ENCODE measurements at regions not wholly inside any gene's neighbourhood (a gene's known extent, or its start where the extent isn't known, plus 50 kb on each side); places are given as distances from the start of the nearest gene placed in this dataset.

DNA sequence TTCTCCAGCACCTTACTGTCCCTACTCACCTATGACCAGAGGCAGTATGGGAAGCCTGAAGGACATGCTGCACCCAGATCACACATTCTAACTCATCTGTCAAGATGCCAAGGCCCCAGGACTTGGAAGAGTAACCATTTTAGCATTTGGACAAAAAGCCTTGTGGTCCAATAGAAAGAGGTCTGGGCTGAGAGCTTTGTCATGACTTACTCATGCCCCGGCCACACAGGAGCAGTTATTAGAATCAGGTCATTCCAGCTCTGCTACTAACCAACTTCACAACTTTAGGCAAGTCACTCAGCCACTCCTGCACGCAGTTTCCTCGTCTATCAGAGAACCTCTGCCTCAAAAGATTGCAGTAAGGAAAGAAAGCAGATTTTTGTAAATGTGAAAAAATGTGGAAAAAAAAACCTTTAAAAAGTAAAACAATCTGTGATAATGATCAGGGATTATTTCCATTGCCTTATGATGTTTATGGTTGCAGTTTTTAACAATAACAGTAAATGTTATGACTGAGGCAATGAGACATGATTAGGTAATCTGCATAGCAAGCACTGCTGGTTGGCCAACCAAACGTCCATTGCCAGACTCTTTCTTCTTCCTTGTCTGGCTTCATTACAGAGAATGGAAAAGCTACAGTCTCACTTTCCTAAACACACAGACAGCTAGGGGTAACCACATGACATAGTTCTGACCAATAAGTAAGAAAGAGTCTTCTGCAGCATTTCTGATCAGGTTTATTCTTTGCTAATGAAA is 255.4 kb upstream of the CHAC2 start (continued):
- TF ChIP-seq, protein P1, sequence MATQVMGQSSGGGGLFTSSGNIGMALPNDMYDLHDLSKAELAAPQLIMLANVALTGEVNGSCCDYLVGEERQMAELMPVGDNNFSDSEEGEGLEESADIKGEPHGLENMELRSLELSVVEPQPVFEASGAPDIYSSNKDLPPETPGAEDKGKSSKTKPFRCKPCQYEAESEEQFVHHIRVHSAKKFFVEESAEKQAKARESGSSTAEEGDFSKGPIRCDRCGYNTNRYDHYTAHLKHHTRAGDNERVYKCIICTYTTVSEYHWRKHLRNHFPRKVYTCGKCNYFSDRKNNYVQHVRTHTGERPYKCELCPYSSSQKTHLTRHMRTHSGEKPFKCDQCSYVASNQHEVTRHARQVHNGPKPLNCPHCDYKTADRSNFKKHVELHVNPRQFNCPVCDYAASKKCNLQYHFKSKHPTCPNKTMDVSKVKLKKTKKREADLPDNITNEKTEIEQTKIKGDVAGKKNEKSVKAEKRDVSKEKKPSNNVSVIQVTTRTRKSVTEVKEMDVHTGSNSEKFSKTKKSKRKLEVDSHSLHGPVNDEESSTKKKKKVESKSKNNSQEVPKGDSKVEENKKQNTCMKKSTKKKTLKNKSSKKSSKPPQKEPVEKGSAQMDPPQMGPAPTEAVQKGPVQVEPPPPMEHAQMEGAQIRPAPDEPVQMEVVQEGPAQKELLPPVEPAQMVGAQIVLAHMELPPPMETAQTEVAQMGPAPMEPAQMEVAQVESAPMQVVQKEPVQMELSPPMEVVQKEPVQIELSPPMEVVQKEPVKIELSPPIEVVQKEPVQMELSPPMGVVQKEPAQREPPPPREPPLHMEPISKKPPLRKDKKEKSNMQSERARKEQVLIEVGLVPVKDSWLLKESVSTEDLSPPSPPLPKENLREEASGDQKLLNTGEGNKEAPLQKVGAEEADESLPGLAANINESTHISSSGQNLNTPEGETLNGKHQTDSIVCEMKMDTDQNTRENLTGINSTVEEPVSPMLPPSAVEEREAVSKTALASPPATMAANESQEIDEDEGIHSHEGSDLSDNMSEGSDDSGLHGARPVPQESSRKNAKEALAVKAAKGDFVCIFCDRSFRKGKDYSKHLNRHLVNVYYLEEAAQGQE (IDR thresholded peaks at IDR 0.05; ENCODE audit: unreplicated experiment), result no peak

DNA sequence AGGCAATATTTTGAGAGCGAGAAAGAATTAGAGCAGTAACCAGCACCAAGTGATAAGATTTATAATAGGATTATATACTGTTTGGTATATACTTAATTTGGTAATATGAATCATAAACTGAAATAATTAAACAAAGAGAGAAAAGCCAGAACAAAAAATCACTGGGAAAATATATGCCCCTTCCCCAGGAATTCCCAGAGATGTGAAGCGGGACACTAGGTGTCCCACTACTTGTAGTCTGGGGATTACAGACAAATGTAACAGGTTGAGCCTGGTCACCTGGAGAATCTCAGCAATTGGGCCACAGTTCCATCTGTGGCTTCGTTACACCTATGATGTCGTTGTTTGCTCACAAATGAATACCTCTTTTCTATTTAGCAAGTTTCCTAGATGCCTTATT is 256.1 kb upstream of the CHAC2 start:
- peaks cover 6% of the 10 kb centered on the region; the same call in 2 of the 3 replicates for H3K9me3 Mint-ChIP-seq
- no peak overlapping the region for H3K4me2 ChIP-seq
- H3K9me2 ChIP-seq (ENCODE audit: insufficient read depth), result no peaks in the 10 kb centered on the region
- H3K27ac Mint-ChIP-seq, result no peak overlapping the region
- no peaks in the 10 kb centered on the region for H3K79me2 ChIP-seq (replicated peaks; ENCODE audit: insufficient read depth)
- no peak overlapping the region for H2AFZ ChIP-seq
- H4K20me1 ChIP-seq (replicated peaks; ENCODE audit: insufficient read depth), result no peaks in the 10 kb centered on the region
- peaks cover 4% of the 10 kb centered on the region; the same call in 2 of the 3 replicates for H3K36me3 Mint-ChIP-seq (ENCODE audit: low read depth)
- no peaks in the 10 kb centered on the region for H3F3A ChIP-seq (replicated peaks; ENCODE audit: low read depth)
- no peak for ATAC-seq
- no peak for DNase-seq (ENCODE audit: low spot score)
- H3K36me3 ChIP-seq (ENCODE audit: insufficient read depth), result no peaks in the 10 kb centered on the region
- peaks cover 10% of the 10 kb centered on the region for H3K27me3 Mint-ChIP-seq (ENCODE audit: insufficient read depth, low read depth, poor library complexity)
- H3K4me3 Mint-ChIP-seq, result no peak overlapping the region
- no peak overlapping the region for H3K27ac ChIP-seq (ENCODE audit: low read depth)
- TF ChIP-seq, protein P2, sequence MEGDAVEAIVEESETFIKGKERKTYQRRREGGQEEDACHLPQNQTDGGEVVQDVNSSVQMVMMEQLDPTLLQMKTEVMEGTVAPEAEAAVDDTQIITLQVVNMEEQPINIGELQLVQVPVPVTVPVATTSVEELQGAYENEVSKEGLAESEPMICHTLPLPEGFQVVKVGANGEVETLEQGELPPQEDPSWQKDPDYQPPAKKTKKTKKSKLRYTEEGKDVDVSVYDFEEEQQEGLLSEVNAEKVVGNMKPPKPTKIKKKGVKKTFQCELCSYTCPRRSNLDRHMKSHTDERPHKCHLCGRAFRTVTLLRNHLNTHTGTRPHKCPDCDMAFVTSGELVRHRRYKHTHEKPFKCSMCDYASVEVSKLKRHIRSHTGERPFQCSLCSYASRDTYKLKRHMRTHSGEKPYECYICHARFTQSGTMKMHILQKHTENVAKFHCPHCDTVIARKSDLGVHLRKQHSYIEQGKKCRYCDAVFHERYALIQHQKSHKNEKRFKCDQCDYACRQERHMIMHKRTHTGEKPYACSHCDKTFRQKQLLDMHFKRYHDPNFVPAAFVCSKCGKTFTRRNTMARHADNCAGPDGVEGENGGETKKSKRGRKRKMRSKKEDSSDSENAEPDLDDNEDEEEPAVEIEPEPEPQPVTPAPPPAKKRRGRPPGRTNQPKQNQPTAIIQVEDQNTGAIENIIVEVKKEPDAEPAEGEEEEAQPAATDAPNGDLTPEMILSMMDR (conservative IDR thresholded peaks at IDR 0.05; ENCODE audit: low read depth in 2 of 2), result peak in 1 of 2 experiments; percentile 31; a peak in 2 of 4 replicates
- no peak for TF ChIP-seq EZH2phosphoT487 (IDR thresholded peaks at IDR 0.05; ENCODE audit: unreplicated experiment)
- H3K4me3 ChIP-seq, result no peak overlapping the region
- H3K4me1 ChIP-seq (ENCODE audit: insufficient read depth), result peaks cover 11% of the 10 kb centered on the region
- peaks cover 15% of the 10 kb centered on the region; the same call in 2 of the 3 replicates for H3K4me1 Mint-ChIP-seq
- no peaks in the 10 kb centered on the region for H3K27me3 ChIP-seq (ENCODE audit: insufficient read depth)

DNA sequence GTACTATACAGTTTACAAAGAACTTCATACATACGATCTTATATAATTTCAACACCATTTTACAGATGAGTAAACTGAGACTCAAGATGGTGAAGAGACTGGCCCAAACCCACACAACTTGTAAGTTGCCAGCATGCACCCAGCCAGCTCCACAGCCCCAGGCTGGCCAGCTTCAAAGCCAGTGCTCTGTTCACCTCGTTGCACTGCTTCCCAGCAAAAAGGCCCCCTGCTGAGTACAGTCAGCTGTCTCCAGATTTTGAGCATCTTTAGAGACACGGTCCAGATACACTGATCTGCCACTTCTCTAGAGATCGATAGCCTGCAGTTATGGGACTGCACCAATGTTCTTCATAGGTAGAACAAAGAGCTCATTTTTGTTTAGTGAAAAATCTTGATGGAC is 257.2 kb upstream of the CHAC2 start:
- Mint-ChIP-seq H3K27ac (no peak overlapping the region), H3K27me3 (ENCODE audit: insufficient read depth, low read depth, poor library complexity) (peaks cover 10% of the 10 kb centered on the region)
- H2AFZ ChIP-seq, result no peak overlapping the region
- TF ChIP-seq EZH2phosphoT487 (IDR thresholded peaks at IDR 0.05; ENCODE audit: unreplicated experiment), result no peak
- TF ChIP-seq, protein P3, sequence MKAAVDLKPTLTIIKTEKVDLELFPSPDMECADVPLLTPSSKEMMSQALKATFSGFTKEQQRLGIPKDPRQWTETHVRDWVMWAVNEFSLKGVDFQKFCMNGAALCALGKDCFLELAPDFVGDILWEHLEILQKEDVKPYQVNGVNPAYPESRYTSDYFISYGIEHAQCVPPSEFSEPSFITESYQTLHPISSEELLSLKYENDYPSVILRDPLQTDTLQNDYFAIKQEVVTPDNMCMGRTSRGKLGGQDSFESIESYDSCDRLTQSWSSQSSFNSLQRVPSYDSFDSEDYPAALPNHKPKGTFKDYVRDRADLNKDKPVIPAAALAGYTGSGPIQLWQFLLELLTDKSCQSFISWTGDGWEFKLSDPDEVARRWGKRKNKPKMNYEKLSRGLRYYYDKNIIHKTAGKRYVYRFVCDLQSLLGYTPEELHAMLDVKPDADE (IDR thresholded peaks at IDR 0.05), result no peak
- TF ChIP-seq EZH2 (IDR thresholded peaks at IDR 0.05; ENCODE audit: low read depth, unreplicated experiment), result no peak
- no peak for TF ChIP-seq ZNF114 (CRISPR knock-in tag; IDR thresholded peaks at IDR 0.05)
- no peak for TF ChIP-seq CREB1 (CRISPR knock-in tag; IDR thresholded peaks at IDR 0.05; ENCODE audit: low read depth)
- no peak for TF ChIP-seq POLR2AphosphoS5 (IDR thresholded peaks at IDR 0.05; ENCODE audit: low read depth)

More for the DNA sequence above, 257.2 kb upstream of the CHAC2 start:
- ATAC-seq (no peak), DNase-seq (ENCODE audit: low spot score) (no peak)
- H3K4me1 ChIP-seq (ENCODE audit: insufficient read depth), result peaks cover 11% of the 10 kb centered on the region
- H3K79me2 ChIP-seq (replicated peaks; ENCODE audit: insufficient read depth), result no peaks in the 10 kb centered on the region
- 0 out of 2 replicates have a peak overlapping the region, but pooled peaks have one; percentile 35 for H3K4me2 ChIP-seq
- no peaks in the 10 kb centered on the region for H3K27me3 ChIP-seq (ENCODE audit: insufficient read depth)
- Mint-ChIP-seq H3K4me1 (peaks cover 12% of the 10 kb centered on the region; the same call in 2 of the 3 replicates), H3K9me3 (peaks cover 6% of the 10 kb centered on the region; the same call in 2 of the 3 replicates), H3K36me3 (ENCODE audit: low read depth) (peaks cover 4% of the 10 kb centered on the region; the same call in 2 of the 3 replicates), H3K4me3 (no peak overlapping the region)
- H3K36me3 ChIP-seq (ENCODE audit: insufficient read depth), result no peaks in the 10 kb centered on the region
- no peaks in the 10 kb centered on the region for H4K20me1 ChIP-seq (replicated peaks; ENCODE audit: insufficient read depth)
- no peaks in the 10 kb centered on the region for H3F3A ChIP-seq (replicated peaks; ENCODE audit: low read depth)
- H3K9me2 ChIP-seq (ENCODE audit: insufficient read depth), result no peaks in the 10 kb centered on the region
- H3K4me3 ChIP-seq, result no peak overlapping the region
- H3K27ac ChIP-seq (ENCODE audit: low read depth), result no peak overlapping the region

Data from GM23338 (cell line).